Transverse colon (tissue), 3 donors: ENCODE measurements at regions not wholly inside any gene's neighbourhood (a gene's known extent, or its start where the extent isn't known, plus 50 kb on each side); places are given as distances from the start of the nearest gene placed in this dataset.

Experiments
- CTCF ChIP-seq, 5 experiments: fragments of 200-600 bp in 3 of 5; fragments of 450-650 bp in 2 of 5; sonication (generic) in 3 of 5; IDR thresholded peaks; 1 replicate in 2 of 5; 2 replicates in 3 of 5; pipeline ENCODE4 v1.5.1; 2016 to 2017; ENCODE audit warnings: antibody characterized with exemption in 5 of 5, inconsistent platforms in 3 of 5, mild to moderate bottlenecking in 2 of 5, moderate library complexity in 1 of 5
- POLR2A ChIP-seq: fragments of 450-650 bp; IDR thresholded peaks from one replicate; pipeline ENCODE4 v1.6.1; 2016; ENCODE audit warnings: antibody characterized with exemption, mild to moderate bottlenecking, moderate library complexity

GRCh38 chr2:176432434-176432833 is 163.2 kb downstream of the MTX2 start:
- TF ChIP-seq CTCF (IDR thresholded peaks at IDR 0.05): no peak
- no peak for TF ChIP-seq POLR2A
